Uterus (tissue), 2 donors: ENCODE measurements at regions not wholly inside any gene's neighbourhood (a gene's known extent, or its start where the extent isn't known, plus 50 kb on each side); places are given as distances from the start of the nearest gene placed in this dataset.

Source experiments
- CTCF ChIP-seq, 4 experiments: fragments of 200-600 bp in 2 of 4; fragments of 450-650 bp in 2 of 4; sonication (generic) in 2 of 4; IDR thresholded peaks; one replicate each; pipeline ENCODE4 v1.5.1; 2016 to 2019; ENCODE audit warnings: antibody characterized with exemption in 4 of 4, mild to moderate bottlenecking in 2 of 4, moderate library complexity in 1 of 4
- POLR2A ChIP-seq, 2 donors: fragments of 450-650 bp; IDR thresholded peaks; one replicate each; pipeline ENCODE4 v1.6.1; 2016; ENCODE audit warnings: antibody characterized with exemption in 2 of 2, mild to moderate bottlenecking in 1 of 2, moderate library complexity in 1 of 2

GRCh38 chr2:106736221-106736620 lies 149.7 kb downstream of the ST6GAL2 start:
- no peak for TF ChIP-seq CTCF (IDR thresholded peaks at IDR 0.05)
- TF ChIP-seq POLR2A (IDR thresholded peaks at IDR 0.05), result no peak
